GM23338 (cell line): ENCODE measurements at regions not wholly inside any gene's neighbourhood (a gene's known extent, or its start where the extent isn't known, plus 50 kb on each side); places are given as distances from the start of the nearest gene placed in this dataset.

Experiments used
- ATAC-seq: fragments of 200-7000 bp; cut with Tn5 transposase; 3 replicates; pipeline ENCODE4 v1.9.1; 2020
- DNase-seq: peaks from one replicate; pipeline ENCODE4 v3.0.0-alpha.2; 2015; ENCODE audit warnings: low spot score
- H2AFZ ChIP-seq: fragments of 200-600 bp; sonication (generic); 2 replicates; pipeline ENCODE4 v1.8.0; 2016; ENCODE audit warnings: antibody characterized with exemption, mild to moderate bottlenecking, moderate library complexity
- H3F3A ChIP-seq: fragments of 200-600 bp; sonication (generic); replicated peaks from 2 replicates; pipeline ENCODE4 v1.8.0; 2017; ENCODE audit warnings: antibody characterized with exemption, mixed run types, low read depth
- H3K27ac ChIP-seq: fragments of 200-600 bp; sonication (generic); 2 replicates; pipeline ENCODE4 v1.6.1; 2016; ENCODE audit warnings: low read depth
- H3K27me3 ChIP-seq: fragments of 200-600 bp; sonication (generic); 2 replicates; pipeline ENCODE4 v1.8.0; 2016; ENCODE audit warnings: mild to moderate bottlenecking, mixed run types, moderate library complexity; ENCODE audit not compliant: insufficient read depth
- H3K36me3 ChIP-seq: fragments of 200-600 bp; sonication (generic); 2 replicates; pipeline ENCODE4 v1.8.0; 2016; ENCODE audit warnings: mild to moderate bottlenecking; ENCODE audit not compliant: insufficient read depth
- H3K4me1 ChIP-seq: fragments of 200-600 bp; sonication (generic); 2 replicates; pipeline ENCODE4 v1.8.0; 2016; ENCODE audit warnings: mild to moderate bottlenecking, moderate library complexity; ENCODE audit not compliant: insufficient read depth
- H3K4me2 ChIP-seq: fragments of 200-600 bp; sonication (generic); 2 replicates; pipeline ENCODE4 v1.7.1; 2017; ENCODE audit warnings: mixed run types
- H3K4me3 ChIP-seq: fragments of 200-600 bp; sonication (generic); 2 replicates; pipeline ENCODE4 v1.6.1; 2016; ENCODE audit warnings: mixed run types
- H3K79me2 ChIP-seq: fragments of 200-600 bp; sonication (generic); replicated peaks from 2 replicates; pipeline ENCODE4 v1.8.0; 2017; ENCODE audit warnings: mild to moderate bottlenecking; ENCODE audit not compliant: insufficient read depth
- H3K9me2 ChIP-seq: fragments of 200-600 bp; sonication (generic); 2 replicates; pipeline ENCODE4 v1.8.0; 2017; ENCODE audit not compliant: insufficient read depth
- H4K20me1 ChIP-seq: fragments of 200-600 bp; sonication (generic); replicated peaks from 2 replicates; pipeline ENCODE4 v1.8.0; 2017; ENCODE audit warnings: mild to moderate bottlenecking; ENCODE audit not compliant: insufficient read depth
- H3K27ac Mint-ChIP-seq: 2 replicates; pipeline ENCODE4 v1.8.0; 2020; ENCODE audit warnings: inconsistent platforms, mild to moderate bottlenecking, moderate library complexity, mixed read lengths
- H3K27me3 Mint-ChIP-seq: 3 replicates; pipeline ENCODE4 v1.8.0; 2022; ENCODE audit warnings: low read depth, mild to moderate bottlenecking, moderate library complexity, mixed read lengths, inconsistent platforms; ENCODE audit not compliant: insufficient read depth, poor library complexity
- H3K36me3 Mint-ChIP-seq: 3 replicates; pipeline ENCODE4 v1.8.0; 2021; ENCODE audit warnings: low read depth, mild to moderate bottlenecking, inconsistent platforms, moderate library complexity, mixed read lengths
- H3K4me1 Mint-ChIP-seq: 3 replicates; pipeline ENCODE4 v1.8.0; 2020; ENCODE audit warnings: mild to moderate bottlenecking, inconsistent platforms, mixed read lengths
- H3K4me3 Mint-ChIP-seq: 3 replicates; pipeline ENCODE4 v1.8.0; 2021; ENCODE audit warnings: moderate library complexity, mild to moderate bottlenecking, inconsistent platforms, mixed read lengths
- H3K9me3 Mint-ChIP-seq: 3 replicates; pipeline ENCODE4 v1.8.0; 2020; ENCODE audit warnings: moderate library complexity, mild to moderate bottlenecking, inconsistent platforms, mixed read lengths
- CREB1 ChIP-seq: fragments of 250-450 bp; sonication (Bioruptor Pico); IDR thresholded peaks from 2 replicates; pipeline ENCODE4 v1.5.0; 2020; ENCODE audit warnings: low read depth, mild to moderate bottlenecking, moderate library complexity
- CTCF ChIP-seq, 2 experiments: fragments of 200-600 bp in 1 of 2; sonication (generic) in 1 of 2; conservative IDR thresholded peaks; 2 replicates each; pipeline versions ENCODE4 v1.5.1 to v1.6.1; 2016 to 2017; ENCODE audit warnings: antibody characterized with exemption in 2 of 2, low read depth in 2 of 2, mild to moderate bottlenecking in 2 of 2, moderate library complexity in 1 of 2
- EZH2phosphoT487 ChIP-seq: fragments of 200-600 bp; sonication (generic); IDR thresholded peaks from one replicate; pipeline ENCODE4 v1.8.1; 2018; ENCODE audit warnings: antibody characterized with exemption; ENCODE audit not compliant: unreplicated experiment
- JUNB ChIP-seq: IDR thresholded peaks from one replicate; pipeline ENCODE4 v1.6.1; 2016; ENCODE audit warnings: antibody characterized with exemption; ENCODE audit not compliant: unreplicated experiment
- NANOG ChIP-seq: IDR thresholded peaks from 2 replicates; pipeline ENCODE4 v1.6.1; 2016; ENCODE audit warnings: antibody characterized with exemption, borderline replicate concordance
- POLR2AphosphoS5 ChIP-seq: IDR thresholded peaks from 2 replicates; pipeline ENCODE4 v1.6.1; 2016; ENCODE audit warnings: antibody characterized with exemption, low read depth
- REST ChIP-seq: IDR thresholded peaks from one replicate; pipeline ENCODE4 v1.6.1; 2018; ENCODE audit warnings: antibody characterized with exemption; ENCODE audit not compliant: unreplicated experiment
- ZNF114 ChIP-seq: fragments of 250-450 bp; sonication (Bioruptor Pico); IDR thresholded peaks from 2 replicates; pipeline ENCODE4 v1.5.0; 2020; ENCODE audit warnings: mild to moderate bottlenecking, moderate library complexity
- ZNF331 ChIP-seq: fragments of 250-450 bp; sonication (Bioruptor Pico); IDR thresholded peaks from 2 replicates; pipeline ENCODE4 v1.5.0; 2020; ENCODE audit warnings: low read depth, mild to moderate bottlenecking, moderate library complexity

- TF ChIP-seq REST (no peak), ZNF331 (CRISPR knock-in tag) (no peak), ZNF114 (CRISPR knock-in tag) (no peak), POLR2AphosphoS5 (no peak), EZH2phosphoT487 (no peak), CTCF (conservative IDR thresholded peaks at IDR 0.05; ENCODE audit: low read depth in 2 of 2) (no peak)
Observed at GRCh38 chr10:118430190-118430589, 88.1 kb upstream of the FAM204A start (continued).

- Mint-ChIP-seq H3K4me3 (no peak overlapping the region), H3K36me3 (no peaks in the 10 kb centered on the region), H3K27ac (no peak overlapping the region), H3K4me1 (peaks cover 2% of the 10 kb centered on the region; the same call in 2 of the 3 replicates), H3K9me3 (no peaks in the 10 kb centered on the region), H3K27me3 (no peaks in the 10 kb centered on the region)
- Histone ChIP-seq H3K4me3 (no peak overlapping the region), H3K4me1 (peaks cover 5% of the 10 kb centered on the region; the same call in 1 of the 2 replicates), H3K79me2 (no peaks in the 10 kb centered on the region), H3F3A (no peaks in the 10 kb centered on the region), H3K4me2 (no peak overlapping the region), H4K20me1 (no peaks in the 10 kb centered on the region), H3K36me3 (no peaks in the 10 kb centered on the region), H3K27me3 (no peaks in the 10 kb centered on the region), H3K27ac (no peak overlapping the region), H2AFZ (0 out of 2 replicates have a peak overlapping the region, but pooled peaks have one; percentile 16), H3K9me2 (no peaks in the 10 kb centered on the region)
- DNase-seq (peak; percentile 99), ATAC-seq (peak; percentile 99)
- TF ChIP-seq CREB1 (0 out of 2 replicates have a peak, but pooled peaks have one; percentile 60), NANOG (0 out of 2 replicates have a peak, but pooled peaks have one; percentile 16), CTCF (conservative IDR thresholded peaks at IDR 0.05; ENCODE audit: low read depth in 2 of 2) (peak; percentile 84 to 87), JUNB (no peak), EZH2phosphoT487 (no peak)
Observed at GRCh38 chr10:118423800-118424442, 81.8 kb upstream of the FAM204A start.
